GM23338 (cell line): ENCODE measurements at regions not wholly inside any gene's neighbourhood (a gene's known extent, or its start where the extent isn't known, plus 50 kb on each side); places are given as distances from the start of the nearest gene placed in this dataset.

Source experiments
- ATAC-seq: fragments of 200-7000 bp; cut with Tn5 transposase; 3 replicates; pipeline ENCODE4 v1.9.1; 2020
- DNase-seq: peaks from one replicate; pipeline ENCODE4 v3.0.0-alpha.2; 2015; ENCODE audit warnings: low spot score
- H2AFZ ChIP-seq: fragments of 200-600 bp; sonication (generic); 2 replicates; pipeline ENCODE4 v1.8.0; 2016; ENCODE audit warnings: antibody characterized with exemption, mild to moderate bottlenecking, moderate library complexity
- H3F3A ChIP-seq: fragments of 200-600 bp; sonication (generic); replicated peaks from 2 replicates; pipeline ENCODE4 v1.8.0; 2017; ENCODE audit warnings: antibody characterized with exemption, mixed run types, low read depth
- H3K27ac ChIP-seq: fragments of 200-600 bp; sonication (generic); 2 replicates; pipeline ENCODE4 v1.6.1; 2016; ENCODE audit warnings: low read depth
- H3K27me3 ChIP-seq: fragments of 200-600 bp; sonication (generic); 2 replicates; pipeline ENCODE4 v1.8.0; 2016; ENCODE audit warnings: mild to moderate bottlenecking, mixed run types, moderate library complexity; ENCODE audit not compliant: insufficient read depth
- H3K36me3 ChIP-seq: fragments of 200-600 bp; sonication (generic); 2 replicates; pipeline ENCODE4 v1.8.0; 2016; ENCODE audit warnings: mild to moderate bottlenecking; ENCODE audit not compliant: insufficient read depth
- H3K4me1 ChIP-seq: fragments of 200-600 bp; sonication (generic); 2 replicates; pipeline ENCODE4 v1.8.0; 2016; ENCODE audit warnings: mild to moderate bottlenecking, moderate library complexity; ENCODE audit not compliant: insufficient read depth
- H3K4me2 ChIP-seq: fragments of 200-600 bp; sonication (generic); 2 replicates; pipeline ENCODE4 v1.7.1; 2017; ENCODE audit warnings: mixed run types
- H3K4me3 ChIP-seq: fragments of 200-600 bp; sonication (generic); 2 replicates; pipeline ENCODE4 v1.6.1; 2016; ENCODE audit warnings: mixed run types
- H3K79me2 ChIP-seq: fragments of 200-600 bp; sonication (generic); replicated peaks from 2 replicates; pipeline ENCODE4 v1.8.0; 2017; ENCODE audit warnings: mild to moderate bottlenecking; ENCODE audit not compliant: insufficient read depth
- H3K9me2 ChIP-seq: fragments of 200-600 bp; sonication (generic); 2 replicates; pipeline ENCODE4 v1.8.0; 2017; ENCODE audit not compliant: insufficient read depth
- H4K20me1 ChIP-seq: fragments of 200-600 bp; sonication (generic); replicated peaks from 2 replicates; pipeline ENCODE4 v1.8.0; 2017; ENCODE audit warnings: mild to moderate bottlenecking; ENCODE audit not compliant: insufficient read depth
- H3K27ac Mint-ChIP-seq: 2 replicates; pipeline ENCODE4 v1.8.0; 2020; ENCODE audit warnings: inconsistent platforms, mild to moderate bottlenecking, moderate library complexity, mixed read lengths
- H3K27me3 Mint-ChIP-seq: 3 replicates; pipeline ENCODE4 v1.8.0; 2022; ENCODE audit warnings: low read depth, mild to moderate bottlenecking, moderate library complexity, mixed read lengths, inconsistent platforms; ENCODE audit not compliant: insufficient read depth, poor library complexity
- H3K36me3 Mint-ChIP-seq: 3 replicates; pipeline ENCODE4 v1.8.0; 2021; ENCODE audit warnings: low read depth, mild to moderate bottlenecking, inconsistent platforms, moderate library complexity, mixed read lengths
- H3K4me1 Mint-ChIP-seq: 3 replicates; pipeline ENCODE4 v1.8.0; 2020; ENCODE audit warnings: mild to moderate bottlenecking, inconsistent platforms, mixed read lengths
- H3K4me3 Mint-ChIP-seq: 3 replicates; pipeline ENCODE4 v1.8.0; 2021; ENCODE audit warnings: moderate library complexity, mild to moderate bottlenecking, inconsistent platforms, mixed read lengths
- H3K9me3 Mint-ChIP-seq: 3 replicates; pipeline ENCODE4 v1.8.0; 2020; ENCODE audit warnings: moderate library complexity, mild to moderate bottlenecking, inconsistent platforms, mixed read lengths
- CREB1 ChIP-seq: fragments of 250-450 bp; sonication (Bioruptor Pico); IDR thresholded peaks from 2 replicates; pipeline ENCODE4 v1.5.0; 2020; ENCODE audit warnings: low read depth, mild to moderate bottlenecking, moderate library complexity
- CTCF ChIP-seq, 2 experiments: fragments of 200-600 bp in 1 of 2; sonication (generic) in 1 of 2; conservative IDR thresholded peaks; 2 replicates each; pipeline versions ENCODE4 v1.5.1 to v1.6.1; 2016 to 2017; ENCODE audit warnings: antibody characterized with exemption in 2 of 2, low read depth in 2 of 2, mild to moderate bottlenecking in 2 of 2, moderate library complexity in 1 of 2
- ETS1 ChIP-seq: IDR thresholded peaks from 2 replicates; pipeline ENCODE4 v1.6.1; 2016; ENCODE audit warnings: antibody characterized with exemption
- JUNB ChIP-seq: IDR thresholded peaks from one replicate; pipeline ENCODE4 v1.6.1; 2016; ENCODE audit warnings: antibody characterized with exemption; ENCODE audit not compliant: unreplicated experiment
- NANOG ChIP-seq: IDR thresholded peaks from 2 replicates; pipeline ENCODE4 v1.6.1; 2016; ENCODE audit warnings: antibody characterized with exemption, borderline replicate concordance
- POLR2AphosphoS5 ChIP-seq: IDR thresholded peaks from 2 replicates; pipeline ENCODE4 v1.6.1; 2016; ENCODE audit warnings: antibody characterized with exemption, low read depth
- REST ChIP-seq: IDR thresholded peaks from one replicate; pipeline ENCODE4 v1.6.1; 2018; ENCODE audit warnings: antibody characterized with exemption; ENCODE audit not compliant: unreplicated experiment
- ZNF114 ChIP-seq: fragments of 250-450 bp; sonication (Bioruptor Pico); IDR thresholded peaks from 2 replicates; pipeline ENCODE4 v1.5.0; 2020; ENCODE audit warnings: mild to moderate bottlenecking, moderate library complexity
- ZNF462 ChIP-seq: fragments of 250-450 bp; sonication (Bioruptor Pico); IDR thresholded peaks from 2 replicates; pipeline ENCODE4 v1.5.0; 2020; ENCODE audit warnings: mild to moderate bottlenecking, moderate library complexity

GRCh38 chr21:35404247-35404646, 355.1 kb upstream of the RUNX1 start (continued):
- no peak for TF ChIP-seq REST
- no peak for TF ChIP-seq ZNF462 (CRISPR knock-in tag)
- no peak for TF ChIP-seq ZNF114 (CRISPR knock-in tag)

GRCh38 chr21:35402061-35402460, 353.0 kb upstream of the RUNX1 start:
- no peak overlapping the region for H3K27ac Mint-ChIP-seq
- H3K79me2 ChIP-seq: no peaks in the 10 kb centered on the region
- peaks cover 7% of the 10 kb centered on the region for H3K27me3 Mint-ChIP-seq
- H3K36me3 Mint-ChIP-seq: no peaks in the 10 kb centered on the region
- no peak overlapping the region for H2AFZ ChIP-seq
- ATAC-seq (no peak), DNase-seq (no peak)
- H3K4me1 ChIP-seq: peaks cover 26% of the 10 kb centered on the region
- H3K4me1 Mint-ChIP-seq: peaks cover 50% of the 10 kb centered on the region
- no peak overlapping the region for H3K4me3 Mint-ChIP-seq
- no peak overlapping the region for H3K27ac ChIP-seq
- H3K4me2 ChIP-seq: no peak overlapping the region
- no peaks in the 10 kb centered on the region for H3F3A ChIP-seq
- H3K36me3 ChIP-seq: no peaks in the 10 kb centered on the region
- no peaks in the 10 kb centered on the region for H4K20me1 ChIP-seq
- 0 out of 2 replicates have a peak, but pooled peaks cover 3% of the 10 kb centered on the region for H3K9me2 ChIP-seq
- no peaks in the 10 kb centered on the region for H3K9me3 Mint-ChIP-seq
- H3K4me3 ChIP-seq: no peak overlapping the region
- no peaks in the 10 kb centered on the region for H3K27me3 ChIP-seq
- no peak for TF ChIP-seq JUNB
- TF ChIP-seq NANOG: no peak
- TF ChIP-seq REST: no peak
- no peak for TF ChIP-seq ETS1
- no peak for TF ChIP-seq ZNF114 (CRISPR knock-in tag)
- TF ChIP-seq CREB1 (CRISPR knock-in tag): no peak
- no peak for TF ChIP-seq POLR2AphosphoS5
- no peak for TF ChIP-seq CTCF (conservative IDR thresholded peaks at IDR 0.05; ENCODE audit: low read depth in 2 of 2)
